ENCODE measurements at regions not wholly inside any gene's neighbourhood (a gene's known extent, or its start where the extent isn't known, plus 50 kb on each side); places are given as distances from the start of the nearest gene placed in this dataset.

GRCh38 chr13:85436029-85436428, 363.2 kb downstream of the SLITRK6 start:
- Histone ChIP-seq H3K79me2 (replicated peaks; ENCODE audit: insufficient read depth) (no peaks in the 10 kb centered on the region), H3K9me2 (ENCODE audit: insufficient read depth) (no peaks in the 10 kb centered on the region), H3K27me3 (ENCODE audit: insufficient read depth) (no peaks in the 10 kb centered on the region), H3K4me2 (no peak overlapping the region), H2AFZ (0 out of 2 replicates have a peak overlapping the region, but pooled peaks have one; percentile 5), H3F3A (replicated peaks; ENCODE audit: low read depth) (no peaks in the 10 kb centered on the region), H3K4me3 (no peak overlapping the region), H3K27ac (ENCODE audit: low read depth) (no peak overlapping the region), H3K4me1 (ENCODE audit: insufficient read depth) (peaks cover 6% of the 10 kb centered on the region), H3K36me3 (ENCODE audit: insufficient read depth) (no peaks in the 10 kb centered on the region), H4K20me1 (replicated peaks; ENCODE audit: insufficient read depth) (no peaks in the 10 kb centered on the region)
- H3K27me3 Mint-ChIP-seq (ENCODE audit: insufficient read depth, low read depth, poor library complexity): peaks cover 1% of the 10 kb centered on the region
- no peak for DNase-seq (ENCODE audit: low spot score)
- TF ChIP-seq JUNB (IDR thresholded peaks at IDR 0.05; ENCODE audit: unreplicated experiment) (no peak), EZH2 (IDR thresholded peaks at IDR 0.05; ENCODE audit: low read depth, unreplicated experiment) (no peak), NANOG (IDR thresholded peaks at IDR 0.05; ENCODE audit: borderline replicate concordance) (no peak), ZNF331 (CRISPR knock-in tag; IDR thresholded peaks at IDR 0.05; ENCODE audit: low read depth) (no peak)
- H3K4me3 Mint-ChIP-seq: no peak overlapping the region
- no peak overlapping the region for H3K27ac Mint-ChIP-seq
- ATAC-seq: no peak
- 0 out of 3 replicates have a peak, but pooled peaks cover 2% of the 10 kb centered on the region for H3K9me3 Mint-ChIP-seq
- H3K36me3 Mint-ChIP-seq (ENCODE audit: low read depth): no peaks in the 10 kb centered on the region
- peaks cover 15% of the 10 kb centered on the region for H3K4me1 Mint-ChIP-seq

GRCh38 chr13:85434927-85435326, 364.3 kb downstream of the SLITRK6 start:
- Histone ChIP-seq H4K20me1 (replicated peaks; ENCODE audit: insufficient read depth) (no peaks in the 10 kb centered on the region), H3K27me3 (ENCODE audit: insufficient read depth) (no peaks in the 10 kb centered on the region), H3K4me2 (no peak overlapping the region), H3K36me3 (ENCODE audit: insufficient read depth) (no peaks in the 10 kb centered on the region), H3K4me3 (no peak overlapping the region), H3K79me2 (replicated peaks; ENCODE audit: insufficient read depth) (no peaks in the 10 kb centered on the region), H2AFZ (no peak overlapping the region), H3K4me1 (ENCODE audit: insufficient read depth) (peaks cover 6% of the 10 kb centered on the region), H3K27ac (ENCODE audit: low read depth) (no peak overlapping the region), H3K9me2 (ENCODE audit: insufficient read depth) (no peaks in the 10 kb centered on the region), H3F3A (replicated peaks; ENCODE audit: low read depth) (no peaks in the 10 kb centered on the region)
- Mint-ChIP-seq H3K4me1 (peaks cover 13% of the 10 kb centered on the region), H3K4me3 (no peak overlapping the region), H3K27me3 (ENCODE audit: insufficient read depth, low read depth, poor library complexity) (peaks cover 2% of the 10 kb centered on the region), H3K9me3 (0 out of 3 replicates have a peak, but pooled peaks cover 2% of the 10 kb centered on the region), H3K27ac (no peak overlapping the region), H3K36me3 (ENCODE audit: low read depth) (no peaks in the 10 kb centered on the region)
- ATAC-seq (no peak), DNase-seq (ENCODE audit: low spot score) (no peak)
- no peak for TF ChIP-seq NANOG (IDR thresholded peaks at IDR 0.05; ENCODE audit: borderline replicate concordance)
- TF ChIP-seq STAT1 (IDR thresholded peaks at IDR 0.05; ENCODE audit: unreplicated experiment): no peak
- no peak for TF ChIP-seq POLR2AphosphoS5 (IDR thresholded peaks at IDR 0.05; ENCODE audit: low read depth)
- TF ChIP-seq ZNF331 (CRISPR knock-in tag; IDR thresholded peaks at IDR 0.05; ENCODE audit: low read depth): no peak
- TF ChIP-seq ZNF114 (CRISPR knock-in tag; IDR thresholded peaks at IDR 0.05): no peak
- TF ChIP-seq, protein P1, sequence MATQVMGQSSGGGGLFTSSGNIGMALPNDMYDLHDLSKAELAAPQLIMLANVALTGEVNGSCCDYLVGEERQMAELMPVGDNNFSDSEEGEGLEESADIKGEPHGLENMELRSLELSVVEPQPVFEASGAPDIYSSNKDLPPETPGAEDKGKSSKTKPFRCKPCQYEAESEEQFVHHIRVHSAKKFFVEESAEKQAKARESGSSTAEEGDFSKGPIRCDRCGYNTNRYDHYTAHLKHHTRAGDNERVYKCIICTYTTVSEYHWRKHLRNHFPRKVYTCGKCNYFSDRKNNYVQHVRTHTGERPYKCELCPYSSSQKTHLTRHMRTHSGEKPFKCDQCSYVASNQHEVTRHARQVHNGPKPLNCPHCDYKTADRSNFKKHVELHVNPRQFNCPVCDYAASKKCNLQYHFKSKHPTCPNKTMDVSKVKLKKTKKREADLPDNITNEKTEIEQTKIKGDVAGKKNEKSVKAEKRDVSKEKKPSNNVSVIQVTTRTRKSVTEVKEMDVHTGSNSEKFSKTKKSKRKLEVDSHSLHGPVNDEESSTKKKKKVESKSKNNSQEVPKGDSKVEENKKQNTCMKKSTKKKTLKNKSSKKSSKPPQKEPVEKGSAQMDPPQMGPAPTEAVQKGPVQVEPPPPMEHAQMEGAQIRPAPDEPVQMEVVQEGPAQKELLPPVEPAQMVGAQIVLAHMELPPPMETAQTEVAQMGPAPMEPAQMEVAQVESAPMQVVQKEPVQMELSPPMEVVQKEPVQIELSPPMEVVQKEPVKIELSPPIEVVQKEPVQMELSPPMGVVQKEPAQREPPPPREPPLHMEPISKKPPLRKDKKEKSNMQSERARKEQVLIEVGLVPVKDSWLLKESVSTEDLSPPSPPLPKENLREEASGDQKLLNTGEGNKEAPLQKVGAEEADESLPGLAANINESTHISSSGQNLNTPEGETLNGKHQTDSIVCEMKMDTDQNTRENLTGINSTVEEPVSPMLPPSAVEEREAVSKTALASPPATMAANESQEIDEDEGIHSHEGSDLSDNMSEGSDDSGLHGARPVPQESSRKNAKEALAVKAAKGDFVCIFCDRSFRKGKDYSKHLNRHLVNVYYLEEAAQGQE (IDR thresholded peaks at IDR 0.05; ENCODE audit: unreplicated experiment): no peak
- TF ChIP-seq EZH2phosphoT487 (IDR thresholded peaks at IDR 0.05; ENCODE audit: unreplicated experiment): no peak
- TF ChIP-seq CTCF (conservative IDR thresholded peaks at IDR 0.05; ENCODE audit: low read depth in 2 of 2): no peak
- TF ChIP-seq JUNB (IDR thresholded peaks at IDR 0.05; ENCODE audit: unreplicated experiment): no peak
- no peak for TF ChIP-seq CREB1 (CRISPR knock-in tag; IDR thresholded peaks at IDR 0.05; ENCODE audit: low read depth)
